ENCODE measurements at regions not wholly inside any gene's neighbourhood (a gene's known extent, or its start where the extent isn't known, plus 50 kb on each side); places are given as distances from the start of the nearest gene placed in this dataset.

DNA sequence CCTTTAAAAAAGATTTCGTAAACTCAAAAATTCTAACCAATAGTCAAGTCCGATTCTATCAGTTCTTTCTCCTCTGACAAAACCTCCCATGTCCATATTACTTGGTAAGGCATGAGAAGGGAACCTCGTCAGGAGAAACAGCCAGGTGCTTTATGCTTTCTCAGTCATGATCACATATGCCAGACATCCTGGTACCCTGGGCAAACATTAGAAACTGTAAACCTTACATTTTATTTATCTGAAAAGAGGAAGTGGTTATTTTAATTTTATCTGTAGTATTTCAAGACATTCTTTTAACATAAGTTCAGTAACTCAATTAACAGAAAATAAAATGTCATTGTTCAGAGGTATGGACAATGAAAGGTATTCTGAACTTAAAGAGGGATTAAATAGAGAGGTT is 474.8 kb upstream of the GBE1 start:
- no peak for TF ChIP-seq CTCF (IDR thresholded peaks at IDR 0.05; ENCODE audit: low read depth, low read length, poor library complexity, severe bottlenecking)
- no peak for TF ChIP-seq EZH2phosphoT487 (IDR thresholded peaks at IDR 0.05; ENCODE audit: borderline replicate concordance, low read length)
